Left lung (tissue), 4 donors: ENCODE measurements at regions not wholly inside any gene's neighbourhood (a gene's known extent, or its start where the extent isn't known, plus 50 kb on each side); places are given as distances from the start of the nearest gene placed in this dataset.
A peak's percentile ranks its signal among the peaks of the same experiment; 100 is the strongest.

Source experiments
- ATAC-seq: fragments of 200-7000 bp; cut with Tn5 transposase; one replicate; pipeline ENCODE4 v1.9.1; 2020; ENCODE audit warnings: moderate library complexity
- DNase-seq, 4 donors: peaks; one replicate each; pipeline ENCODE4 v3.0.0-alpha.2; 2013 to 2020
- H3K27ac ChIP-seq, 2 donors: fragments of 200-600 bp; sonication (generic) in 1 of 2; one replicate each; pipeline versions ENCODE4 v1.5.0 to v1.8.0; 2020 to 2021
- H3K27me3 ChIP-seq, 2 donors: fragments of 200-600 bp; sonication (generic) in 1 of 2; one replicate each; pipeline versions ENCODE4 v1.5.0 to v1.8.0; 2020 to 2021
- H3K36me3 ChIP-seq, 2 donors: fragments of 200-600 bp; sonication (generic) in 1 of 2; one replicate each; pipeline versions ENCODE4 v1.5.0 to v1.8.0; 2020 to 2021
- H3K4me1 ChIP-seq, 2 donors: fragments of 200-600 bp; one replicate each; pipeline ENCODE4 v1.8.0; 2021
- H3K4me3 ChIP-seq, 2 donors: fragments of 200-600 bp; sonication (generic) in 1 of 2; one replicate each; pipeline versions ENCODE4 v1.5.0 to v1.8.0; 2020 to 2021; ENCODE audit warnings: mild to moderate bottlenecking in 1 of 2
- H3K9me3 ChIP-seq, 2 donors: fragments of 200-600 bp; sonication (generic) in 1 of 2; one replicate each; pipeline versions ENCODE4 v1.5.0 to v1.8.0; 2020 to 2021
- CTCF ChIP-seq, 2 donors: fragments of 200-600 bp; sonication (generic) in 1 of 2; IDR thresholded peaks; one replicate each; pipeline versions ENCODE4 v1.5.0 to v1.8.0; 2021; ENCODE audit warnings: antibody characterized with exemption in 2 of 2
- intact Hi-C, 2 donors: fragments of 100-400 bp; cut with DNase I; formaldehyde crosslinking; loops; one replicate each; pipeline versions ENCODE4 v1.11.2 to v1.14.2; 2022
- donor health status: DM: no; HTN: yes; CAD: no.
- donor health status: DM: no; HTN: no; CAD: no.

DNA sequence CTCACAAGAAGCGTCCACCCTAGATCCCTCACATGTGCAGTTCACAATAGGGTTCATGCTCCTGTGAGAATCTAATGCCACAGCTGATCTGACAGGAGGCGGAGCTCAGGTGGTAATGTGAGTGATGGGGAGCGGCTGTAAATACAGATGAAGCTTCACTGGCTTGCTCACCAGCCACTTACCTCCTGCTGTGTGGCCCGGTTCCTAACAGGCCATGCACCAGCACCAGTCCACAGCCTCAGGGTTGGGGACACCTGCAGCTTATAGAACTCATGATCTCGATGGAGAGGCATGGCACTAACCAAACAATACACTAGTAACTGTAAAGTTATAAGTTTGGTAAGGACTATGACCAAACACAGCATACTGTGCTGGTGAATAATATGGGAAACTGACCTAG is 368.0 kb upstream of the CDH5 start:
- H3K36me3 ChIP-seq, result no peaks in the 10 kb centered on the region
- intact Hi-C loops, result no loop called here
- no peak for DNase-seq
- no peak overlapping the region for H3K4me3 ChIP-seq
- ATAC-seq, result no peak
- no peaks in the 10 kb centered on the region for H3K27me3 ChIP-seq
- H3K27ac ChIP-seq, result no peak overlapping the region
- no peak for TF ChIP-seq CTCF (IDR thresholded peaks at IDR 0.05)
- H3K9me3 ChIP-seq, result no peaks in the 10 kb centered on the region
- no peaks in the 10 kb centered on the region for H3K4me1 ChIP-seq

GRCh38 chr16:65994291-65994690 is 372.2 kb upstream of the CDH5 start:
- Histone ChIP-seq H3K9me3 (no peaks in the 10 kb centered on the region), H3K4me3 (no peak overlapping the region), H3K27ac (no peak overlapping the region), H3K27me3 (no peaks in the 10 kb centered on the region), H3K36me3 (no peaks in the 10 kb centered on the region), H3K4me1 (no peaks in the 10 kb centered on the region)
- no peak for DNase-seq
- TF ChIP-seq CTCF (IDR thresholded peaks at IDR 0.05), result no peak
- no peak for ATAC-seq
- intact Hi-C loops, result no loop called here

- Histone ChIP-seq H3K27ac (no peak overlapping the region), H3K4me3 (no peak overlapping the region), H3K36me3 (no peaks in the 10 kb centered on the region), H3K4me1 (no peaks in the 10 kb centered on the region), H3K9me3 (no peaks in the 10 kb centered on the region), H3K27me3 (no peaks in the 10 kb centered on the region)
- no peak for ATAC-seq
- intact Hi-C loops, result no loop called here
- DNase-seq, result no peak
- no peak for TF ChIP-seq CTCF (IDR thresholded peaks at IDR 0.05)
Observed at GRCh38 chr16:65991149-65991701, 375.3 kb upstream of the CDH5 start.

DNA sequence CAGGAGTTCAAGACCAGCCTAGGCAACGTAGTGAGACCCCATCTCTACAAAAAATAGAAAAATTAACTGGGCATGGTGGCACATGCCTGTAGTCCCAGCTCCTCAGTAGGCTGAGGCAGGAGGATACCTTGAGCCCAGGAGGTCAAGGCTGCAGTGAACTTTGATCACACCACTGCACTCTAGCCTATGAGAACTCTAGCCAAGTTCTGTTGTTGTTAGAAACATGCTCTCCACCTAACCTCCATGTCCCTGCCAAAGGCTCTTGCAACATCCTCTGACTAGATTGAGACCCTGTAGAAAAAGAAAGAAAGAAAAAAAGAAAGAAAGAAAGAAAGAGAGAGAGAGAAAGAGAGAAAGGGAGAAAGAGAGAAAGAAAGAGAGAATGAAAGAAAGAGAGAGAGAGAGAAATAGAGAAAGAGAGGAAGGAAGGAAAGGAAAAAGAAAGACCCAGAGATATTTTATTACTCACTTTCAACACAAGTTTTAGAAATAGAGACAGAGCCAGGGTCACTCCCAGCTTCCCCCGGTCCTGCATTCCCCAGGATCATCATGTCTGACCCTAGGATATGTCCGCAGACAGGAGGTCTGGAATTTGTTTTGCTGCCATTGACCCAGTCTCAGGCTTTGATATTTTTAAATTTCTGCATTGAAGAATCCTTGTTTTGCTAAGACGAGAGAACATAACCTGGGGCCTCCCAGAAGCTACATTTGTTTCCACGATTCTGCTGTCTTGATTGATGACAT is 376.5 kb upstream of the CDH5 start:
- intact Hi-C loops, result no loop called here
- no peaks in the 10 kb centered on the region for H3K36me3 ChIP-seq
- H3K27ac ChIP-seq, result no peak overlapping the region
- H3K4me3 ChIP-seq, result no peak overlapping the region
- no peaks in the 10 kb centered on the region for H3K27me3 ChIP-seq
- DNase-seq, result peak in 1 of 4 donors; percentile 34
- no peaks in the 10 kb centered on the region for H3K9me3 ChIP-seq
- no peak for TF ChIP-seq CTCF (IDR thresholded peaks at IDR 0.05)
- H3K4me1 ChIP-seq, result no peaks in the 10 kb centered on the region
- ATAC-seq, result no peak

DNA sequence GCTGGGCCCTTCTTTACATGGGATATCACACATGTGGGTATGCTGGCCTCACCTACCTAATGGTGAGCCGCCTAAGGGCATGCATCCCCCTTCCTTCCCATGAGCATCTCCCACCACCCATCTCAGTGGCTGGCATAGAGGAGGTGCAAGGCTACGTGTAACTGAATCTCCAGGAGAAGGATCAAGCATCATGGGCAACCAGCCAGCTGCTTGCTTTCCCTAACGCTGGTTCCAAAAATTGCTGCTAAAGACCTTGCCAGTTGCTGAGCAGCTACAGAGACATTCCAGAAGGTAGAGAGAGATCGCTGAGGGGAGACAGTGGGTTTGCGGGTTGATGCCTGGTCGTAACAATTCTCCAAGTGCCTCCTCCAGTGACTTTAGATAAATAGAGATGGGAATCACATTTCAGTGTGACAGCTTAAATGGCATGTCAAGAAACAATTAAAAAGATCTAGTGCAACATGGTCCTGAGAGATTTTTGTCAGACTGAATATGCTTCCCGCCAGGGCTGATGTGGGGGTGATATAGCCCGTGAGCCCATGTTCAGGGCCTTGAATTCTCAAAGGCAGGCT is 378.4 kb upstream of the CDH5 start:
- Histone ChIP-seq H3K27ac (no peak overlapping the region), H3K9me3 (no peaks in the 10 kb centered on the region), H3K4me3 (no peak overlapping the region), H3K27me3 (no peaks in the 10 kb centered on the region), H3K36me3 (no peaks in the 10 kb centered on the region), H3K4me1 (no peaks in the 10 kb centered on the region)
- DNase-seq (peak in 1 of 4 donors; percentile 22), ATAC-seq (no peak)
- intact Hi-C loops, result no loop called here
- no peak for TF ChIP-seq CTCF (IDR thresholded peaks at IDR 0.05)
